Testis (tissue), 2 donors: ENCODE measurements at regions not wholly inside any gene's neighbourhood (a gene's known extent, or its start where the extent isn't known, plus 50 kb on each side); places are given as distances from the start of the nearest gene placed in this dataset.

Source experiments
- DNase-seq: peaks from one replicate; pipeline ENCODE4 v3.0.0-alpha.2; 2019
- H3K27ac ChIP-seq, 2 donors: fragments of 200-600 bp; sonication (generic); one replicate each; pipeline ENCODE4 v1.5.1; 2019
- H3K27me3 ChIP-seq: fragments of 200-600 bp; sonication (generic); one replicate; pipeline ENCODE4 v1.5.1; 2019
- H3K36me3 ChIP-seq: fragments of 200-600 bp; sonication (generic); one replicate; pipeline ENCODE4 v1.5.1; 2017; ENCODE audit warnings: low read depth; ENCODE audit errors: missing control alignments
- H3K4me1 ChIP-seq: fragments of 200-600 bp; sonication (generic); one replicate; pipeline ENCODE4 v1.5.1; 2019
- H3K4me3 ChIP-seq, 2 donors: fragments of 200-600 bp; sonication (generic); one replicate each; pipeline ENCODE4 v1.5.1; 2017 to 2019
- H3K9me3 ChIP-seq: fragments of 200-600 bp; sonication (generic); one replicate; pipeline ENCODE4 v1.5.1; 2017
- POLR2A ChIP-seq: fragments of 450-650 bp; IDR thresholded peaks from one replicate; pipeline ENCODE4 v1.6.1; 2017; ENCODE audit warnings: antibody characterized with exemption, mild to moderate bottlenecking, moderate library complexity
- WGBS, 2 donors: methylation state at CpG; one replicate each; pipeline ENCODE4 v1.1.5; 2018; 5-methylcytosine and 5-hydroxymethylcytosine counted together
- intact Hi-C: fragments of 100-400 bp; cut with DNase I; formaldehyde crosslinking; loops from one replicate; pipeline ENCODE4 v1.15.1; 2023; ENCODE audit warnings: low total_unique reads
- TF ChIP-seq, protein P1 (sequence below), 3 experiments: fragments of 450-650 bp in 2 of 3; fragments of 200-600 bp in 1 of 3; sonication (generic) in 1 of 3; IDR thresholded peaks; one replicate each; pipeline ENCODE4 v1.5.1; 2016 to 2019; ENCODE audit warnings: antibody characterized with exemption in 3 of 3, mild to moderate bottlenecking in 2 of 3, moderate library complexity in 1 of 3

DNA sequence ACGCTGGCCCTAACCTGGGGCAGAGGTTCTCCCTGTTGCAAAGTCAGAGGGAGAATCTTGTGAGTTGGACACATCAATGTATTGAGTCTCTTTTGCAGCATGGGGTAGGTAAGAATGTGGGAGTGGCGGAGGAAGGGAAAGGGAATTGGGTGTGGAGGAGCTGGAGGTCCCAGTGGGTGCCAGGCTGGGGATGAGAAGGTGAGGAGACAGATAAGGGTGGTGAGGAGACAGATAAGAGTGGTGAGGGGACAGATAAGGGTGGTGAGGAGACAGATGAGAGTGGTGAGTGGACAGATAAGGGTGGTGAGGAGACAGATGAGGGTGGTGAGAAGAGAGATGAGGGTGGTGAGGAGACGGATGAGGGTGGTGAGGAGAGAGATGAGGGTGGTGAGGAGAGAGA lies 72.9 kb upstream of the SFSWAP start:
- Histone ChIP-seq H3K9me3 (no peaks in the 10 kb centered on the region), H3K27ac (no peak overlapping the region), H3K4me1 (peaks cover 6% of the 10 kb centered on the region), H3K27me3 (no peaks in the 10 kb centered on the region), H3K4me3 (no peak overlapping the region), H3K36me3 (no peaks in the 10 kb centered on the region)
- no peak for DNase-seq
- intact Hi-C loops, result no loop called here
- 76 to 92% methylated on average over 3 of the region's 3 CpGs for whole genome bisulfite sequencing, 2 donors
- no peak for TF ChIP-seq POLR2A
- TF ChIP-seq, protein P1, sequence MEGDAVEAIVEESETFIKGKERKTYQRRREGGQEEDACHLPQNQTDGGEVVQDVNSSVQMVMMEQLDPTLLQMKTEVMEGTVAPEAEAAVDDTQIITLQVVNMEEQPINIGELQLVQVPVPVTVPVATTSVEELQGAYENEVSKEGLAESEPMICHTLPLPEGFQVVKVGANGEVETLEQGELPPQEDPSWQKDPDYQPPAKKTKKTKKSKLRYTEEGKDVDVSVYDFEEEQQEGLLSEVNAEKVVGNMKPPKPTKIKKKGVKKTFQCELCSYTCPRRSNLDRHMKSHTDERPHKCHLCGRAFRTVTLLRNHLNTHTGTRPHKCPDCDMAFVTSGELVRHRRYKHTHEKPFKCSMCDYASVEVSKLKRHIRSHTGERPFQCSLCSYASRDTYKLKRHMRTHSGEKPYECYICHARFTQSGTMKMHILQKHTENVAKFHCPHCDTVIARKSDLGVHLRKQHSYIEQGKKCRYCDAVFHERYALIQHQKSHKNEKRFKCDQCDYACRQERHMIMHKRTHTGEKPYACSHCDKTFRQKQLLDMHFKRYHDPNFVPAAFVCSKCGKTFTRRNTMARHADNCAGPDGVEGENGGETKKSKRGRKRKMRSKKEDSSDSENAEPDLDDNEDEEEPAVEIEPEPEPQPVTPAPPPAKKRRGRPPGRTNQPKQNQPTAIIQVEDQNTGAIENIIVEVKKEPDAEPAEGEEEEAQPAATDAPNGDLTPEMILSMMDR (IDR thresholded peaks at IDR 0.05), result no peak

- Histone ChIP-seq H3K27me3 (no peaks in the 10 kb centered on the region), H3K4me3 (no peak overlapping the region), H3K9me3 (no peaks in the 10 kb centered on the region), H3K27ac (no peak overlapping the region), H3K4me1 (peaks cover 6% of the 10 kb centered on the region), H3K36me3 (no peaks in the 10 kb centered on the region)
- intact Hi-C loops, result no loop called here
- no peak for DNase-seq
- TF ChIP-seq, protein P1 (IDR thresholded peaks at IDR 0.05), result no peak
- TF ChIP-seq POLR2A, result no peak
- 58 to 68% methylated on average over 9 to 12 of the region's 12 CpGs for WGBS, 2 donors
Measured at GRCh38 chr12:131639270-131639940, 71.5 kb upstream of the SFSWAP start.

DNA sequence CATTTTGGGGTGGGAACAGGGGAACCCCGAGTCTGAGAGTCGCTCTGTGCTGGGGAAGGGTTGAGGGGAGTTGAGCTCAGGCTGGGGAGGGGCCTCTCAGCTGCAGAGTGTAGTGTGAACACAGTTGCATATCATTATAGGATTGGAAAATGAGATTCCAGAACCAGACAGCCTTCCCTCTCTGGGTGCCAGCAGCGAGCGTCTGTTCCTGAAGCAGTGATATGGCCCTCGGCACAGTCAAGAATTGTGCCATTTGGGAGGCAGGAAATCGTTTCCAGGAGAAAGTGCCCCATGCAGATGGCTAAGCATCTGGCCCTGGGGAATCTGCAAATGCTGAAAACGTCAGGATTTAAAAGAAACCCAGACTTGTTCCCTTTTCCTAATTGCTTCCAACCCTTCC lies 70.4 kb upstream of the SFSWAP start:
- peaks cover 6% of the 10 kb centered on the region for H3K4me1 ChIP-seq
- no peak overlapping the region for H3K27ac ChIP-seq
- H3K36me3 ChIP-seq, result no peaks in the 10 kb centered on the region
- no peaks in the 10 kb centered on the region for H3K9me3 ChIP-seq
- no peak for DNase-seq
- H3K4me3 ChIP-seq, result no peak overlapping the region
- intact Hi-C loops, result loop anchor here (5.0 kb wide), 1 partner anchor 328 kb away; no protein-coding TSS in a partner anchor
- TF ChIP-seq POLR2A, result no peak
- no peaks in the 10 kb centered on the region for H3K27me3 ChIP-seq
- WGBS, 2 donors, result 63 to 68% methylated on average over 7 of the region's 7 CpGs

DNA sequence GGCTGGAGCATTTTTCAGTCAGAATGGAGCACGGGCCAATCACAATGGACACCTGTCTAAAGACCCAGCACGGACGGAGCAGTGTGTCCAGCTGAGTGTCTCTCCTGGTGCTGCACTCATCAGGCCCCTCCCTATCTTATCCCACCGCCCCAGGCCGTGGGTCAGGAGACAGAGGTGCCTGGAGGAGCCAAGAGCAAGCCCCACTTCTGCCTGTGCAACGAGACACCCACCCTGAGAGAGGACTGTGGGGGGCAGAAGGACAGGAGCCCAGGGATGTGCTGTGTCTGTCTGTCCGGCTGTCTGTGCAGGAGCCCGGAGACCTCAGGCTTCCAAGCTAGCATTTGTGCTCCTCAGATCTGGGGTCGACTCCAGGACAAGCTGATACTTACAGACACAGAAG lies 69.6 kb upstream of the SFSWAP start:
- no peaks in the 10 kb centered on the region for H3K9me3 ChIP-seq
- intact Hi-C loops, result loop anchor here (5.0 kb wide), 1 partner anchor 329 kb away; no protein-coding TSS in a partner anchor
- TF ChIP-seq, protein P1 (IDR thresholded peaks at IDR 0.05), result no peak
- TF ChIP-seq POLR2A, result no peak
- H3K27me3 ChIP-seq, result no peaks in the 10 kb centered on the region
- H3K4me1 ChIP-seq, result peaks cover 6% of the 10 kb centered on the region
- DNase-seq, result no peak
- H3K27ac ChIP-seq, result no peak overlapping the region
- WGBS, 2 donors, result 33 to 75% methylated on average over 4 to 9 of the region's 9 CpGs
- no peak overlapping the region for H3K4me3 ChIP-seq
- H3K36me3 ChIP-seq, result no peaks in the 10 kb centered on the region

DNA sequence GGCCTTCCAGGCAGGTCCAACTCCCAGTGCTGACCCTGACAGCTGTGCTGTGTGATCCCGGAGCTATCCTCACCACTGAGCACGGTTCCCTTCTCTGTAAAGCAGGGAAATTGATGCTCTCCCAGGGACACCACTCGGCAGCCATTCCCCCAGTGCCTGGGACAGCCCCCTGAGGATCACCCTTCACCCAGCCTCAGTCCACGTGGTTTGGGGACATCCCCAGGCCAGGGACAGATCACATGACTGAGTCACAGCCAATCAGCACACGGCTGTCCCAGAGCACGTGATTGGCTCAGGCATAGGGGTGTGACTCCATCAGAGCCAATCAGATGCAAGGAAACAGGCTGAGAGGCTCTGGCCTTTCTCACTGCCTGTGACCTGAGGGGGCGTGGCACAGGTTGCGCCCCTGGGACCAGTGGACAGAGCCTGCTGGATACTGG lies 68.8 kb upstream of the SFSWAP start:
- Histone ChIP-seq H3K36me3 (no peaks in the 10 kb centered on the region), H3K4me1 (peaks cover 6% of the 10 kb centered on the region), H3K27ac (no peak overlapping the region), H3K27me3 (no peaks in the 10 kb centered on the region), H3K4me3 (peak overlapping the region in 1 of 2 donors; percentile 18), H3K9me3 (no peaks in the 10 kb centered on the region)
- 42% methylated on average over 8 of the region's 8 CpGs; no CpG with 5 or more reads in 1 of the 2 donors for WGBS, 2 donors
- peak; percentile 71 for DNase-seq
- intact Hi-C loops, result loop anchor here (5.0 kb wide), 1 partner anchor 330 kb away; no protein-coding TSS in a partner anchor
- no peak for TF ChIP-seq POLR2A
- TF ChIP-seq, protein P1 (IDR thresholded peaks at IDR 0.05), result no peak
